CD4-positive, alpha-beta T cell treated with Interleukin-2 at 100 ng/mL for 4 hours (primary cell): ENCODE measurements at regions not wholly inside any gene's neighbourhood (a gene's known extent, or its start where the extent isn't known, plus 50 kb on each side); places are given as distances from the start of the nearest gene placed in this dataset.
"Not testable (repeated sequence)": the region's sequence is repeated elsewhere in the genome, so short reads cannot be mapped to it uniquely, and the experiment has no call there.

Experiments used
- DNase-seq: peaks from one replicate; pipeline ENCODE4 v3.0.0-alpha.2; 2020; ENCODE audit warnings: low spot score

GRCh38 chr18:73220663-73221062 is 352.9 kb upstream of the NETO1 start:
- DNase-seq, result no peak

- DNase-seq, result no peak
Measured at GRCh38 chr18:73218293-73218692, 350.5 kb upstream of the NETO1 start.

- no peak for DNase-seq
Measured at GRCh38 chr18:73214970-73215369, 347.2 kb upstream of the NETO1 start.

GRCh38 chr18:73212442-73212841 is 344.7 kb upstream of the NETO1 start:
- DNase-seq, result no peak

- no peak for DNase-seq
Measured at GRCh38 chr18:73201940-73202339, 334.2 kb upstream of the NETO1 start.

GRCh38 chr18:73199151-73199550 is 331.4 kb upstream of the NETO1 start:
- DNase-seq, result no peak

- DNase-seq, result no peak
Measured at GRCh38 chr18:73189718-73190117, 321.9 kb upstream of the NETO1 start.

GRCh38 chr18:73168236-73168635 is 300.4 kb upstream of the NETO1 start:
- no peak for DNase-seq

GRCh38 chr18:73164430-73164829 is 296.6 kb upstream of the NETO1 start:
- no peak for DNase-seq

- no peak for DNase-seq
Measured at GRCh38 chr18:73163236-73163635, 295.4 kb upstream of the NETO1 start.

GRCh38 chr18:73156117-73156516 is 288.3 kb upstream of the NETO1 start:
- no peak for DNase-seq

- no peak for DNase-seq
Measured at GRCh38 chr18:73153271-73153670, 285.5 kb upstream of the NETO1 start.

GRCh38 chr18:73151086-73151485 is 283.3 kb upstream of the NETO1 start:
- DNase-seq, result no peak

- no peak for DNase-seq
Measured at GRCh38 chr18:73150199-73150598, 282.4 kb upstream of the NETO1 start.

- DNase-seq, result no peak
Measured at GRCh38 chr18:73147590-73147989, 279.8 kb upstream of the NETO1 start.

GRCh38 chr18:73144030-73144429 is 276.2 kb upstream of the NETO1 start:
- DNase-seq, result no peak

GRCh38 chr18:73136134-73136533 is 268.3 kb upstream of the NETO1 start:
- no peak for DNase-seq

GRCh38 chr18:73124175-73124574 is 256.4 kb upstream of the NETO1 start:
- no peak for DNase-seq

- DNase-seq, result no peak
Measured at GRCh38 chr18:73121207-73121606, 253.4 kb upstream of the NETO1 start.

GRCh38 chr18:73120626-73121025 is 252.8 kb upstream of the NETO1 start:
- DNase-seq, result no peak

- no peak for DNase-seq
Measured at GRCh38 chr18:73119574-73119973, 251.8 kb upstream of the NETO1 start.

- no peak for DNase-seq
Measured at GRCh38 chr18:73118121-73118816, 250.5 kb upstream of the NETO1 start.

GRCh38 chr18:73110307-73110706 is 242.5 kb upstream of the NETO1 start:
- no peak for DNase-seq

GRCh38 chr18:73101977-73102376 is 234.2 kb upstream of the NETO1 start:
- DNase-seq, result no peak

- not testable (repeated sequence) for DNase-seq
Measured at GRCh38 chr18:73101491-73101890, 233.7 kb upstream of the NETO1 start.
